GM21526 (cell line): ENCODE measurements at regions not wholly inside any gene's neighbourhood (a gene's known extent, or its start where the extent isn't known, plus 50 kb on each side); places are given as distances from the start of the nearest gene placed in this dataset.

Experiments used
- ATAC-seq: cut with Tn5 transposase; IDR thresholded peaks from one replicate; pipeline ENCODE4 v1.9.1; 2021; ENCODE audit warnings: moderate library complexity; ENCODE audit not compliant: unreplicated experiment, low FRiP score

DNA sequence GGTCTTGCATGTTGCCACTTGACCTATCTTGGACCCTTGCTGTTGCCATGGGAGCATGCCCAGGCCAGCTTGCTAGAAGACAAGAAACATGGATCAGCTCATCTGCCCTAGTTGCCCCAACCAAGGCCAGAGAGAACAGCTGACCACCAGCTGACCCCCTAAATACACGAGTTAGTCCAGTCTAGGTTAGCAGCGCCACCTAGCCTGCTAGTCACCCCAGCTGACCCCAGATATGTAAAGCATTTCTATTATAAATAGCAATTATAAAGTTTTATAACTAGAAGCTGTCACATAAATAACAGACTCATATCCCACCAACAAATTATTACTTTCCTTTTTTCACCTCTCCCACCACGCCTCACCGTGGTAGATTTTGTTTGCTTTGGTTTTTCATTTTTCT lies 387.8 kb downstream of the RASEF start:
- no peak for ATAC-seq

GRCh38 chr9:82675605-82676004 lies 387.3 kb downstream of the RASEF start:
- no peak for ATAC-seq

- ATAC-seq = no peak
Observed at GRCh38 chr9:82677086-82677485, 385.9 kb downstream of the RASEF start.

GRCh38 chr9:82679472-82679871 lies 383.5 kb downstream of the RASEF start:
- no peak for ATAC-seq

DNA sequence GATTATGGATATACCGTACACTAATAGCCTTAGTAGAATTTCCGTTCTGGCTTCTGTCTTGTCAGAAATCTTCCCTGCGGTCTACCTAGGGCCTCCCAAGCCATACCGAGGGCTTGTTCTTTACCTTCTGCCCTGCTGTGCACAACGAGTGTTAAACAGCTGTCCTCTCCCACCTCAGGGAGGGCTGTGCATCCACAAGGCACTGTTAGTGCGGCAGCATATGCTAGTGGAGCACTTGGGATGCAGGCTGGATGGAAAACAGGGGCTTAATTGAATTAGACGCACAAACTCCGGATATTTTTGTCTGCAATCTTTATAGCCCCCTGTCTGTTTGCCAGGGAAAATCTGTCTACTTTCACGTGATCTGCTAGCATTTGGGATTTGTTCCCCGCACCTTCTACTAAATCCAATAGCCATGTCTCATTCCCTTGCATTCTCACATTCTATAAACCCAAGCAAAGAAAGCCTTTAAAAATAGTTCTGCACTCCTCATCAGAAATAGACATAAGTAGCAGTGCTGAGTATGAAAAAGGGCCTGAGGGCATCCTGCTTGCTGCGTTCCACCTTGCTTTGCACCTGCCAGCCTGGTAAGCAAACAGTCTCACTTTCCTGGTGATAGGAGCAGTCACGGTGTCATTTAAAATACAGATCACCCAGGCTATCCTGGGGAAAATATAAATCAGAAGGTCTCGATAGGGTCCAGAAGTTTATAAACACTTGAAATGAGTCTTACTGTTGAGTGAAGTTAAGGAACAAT lies 382.6 kb downstream of the RASEF start:
- no peak for ATAC-seq

- ATAC-seq = no peak
Observed at GRCh38 chr9:82681809-82682208, 381.1 kb downstream of the RASEF start.

GRCh38 chr9:82682431-82682830 lies 380.5 kb downstream of the RASEF start:
- no peak for ATAC-seq

DNA sequence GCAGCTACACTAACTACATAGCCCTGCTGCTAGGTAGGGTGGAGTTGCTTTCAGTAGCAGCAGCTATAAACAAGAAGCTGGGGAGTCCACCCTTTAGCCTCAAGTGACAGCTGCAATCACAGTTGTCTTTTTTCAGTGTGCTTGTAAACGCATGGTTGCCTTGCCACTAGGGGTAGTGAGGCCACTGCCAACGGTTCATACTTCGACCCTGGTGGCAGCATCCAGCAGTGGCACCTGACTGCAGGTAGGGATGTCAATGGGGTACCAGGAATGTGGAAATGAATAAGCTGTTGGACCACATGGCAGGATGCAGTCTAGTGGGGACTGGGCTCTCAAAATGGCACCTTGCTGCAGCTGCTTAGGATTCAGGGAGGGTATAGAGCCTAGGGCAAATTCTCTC lies 367.2 kb downstream of the RASEF start:
- no peak for ATAC-seq

GRCh38 chr9:82706786-82707185 lies 356.2 kb downstream of the RASEF start:
- no peak for ATAC-seq

GRCh38 chr9:82716821-82717220 lies 346.1 kb downstream of the RASEF start:
- no peak for ATAC-seq

DNA sequence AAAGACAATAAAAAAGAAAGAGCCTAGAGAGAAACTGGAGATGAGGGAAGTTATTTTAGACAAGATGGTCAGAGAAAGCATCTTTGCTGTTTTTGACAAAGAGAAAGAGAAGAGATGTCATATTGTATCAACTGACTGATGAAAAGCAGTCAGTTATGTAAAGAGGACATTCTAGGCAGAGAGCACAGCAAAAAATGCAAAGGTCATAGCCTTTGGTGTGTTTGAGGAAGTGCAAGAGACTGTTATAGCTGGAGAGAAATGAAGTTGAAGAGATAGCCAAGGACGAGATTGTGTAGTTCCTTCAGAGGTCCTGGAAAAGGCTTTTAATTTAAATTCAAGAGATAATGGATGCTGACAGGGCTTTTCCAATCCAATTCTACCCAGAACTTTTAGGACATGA lies 342.4 kb downstream of the RASEF start:
- ATAC-seq = no peak

GRCh38 chr9:82721593-82721992 lies 341.3 kb downstream of the RASEF start:
- no peak for ATAC-seq

DNA sequence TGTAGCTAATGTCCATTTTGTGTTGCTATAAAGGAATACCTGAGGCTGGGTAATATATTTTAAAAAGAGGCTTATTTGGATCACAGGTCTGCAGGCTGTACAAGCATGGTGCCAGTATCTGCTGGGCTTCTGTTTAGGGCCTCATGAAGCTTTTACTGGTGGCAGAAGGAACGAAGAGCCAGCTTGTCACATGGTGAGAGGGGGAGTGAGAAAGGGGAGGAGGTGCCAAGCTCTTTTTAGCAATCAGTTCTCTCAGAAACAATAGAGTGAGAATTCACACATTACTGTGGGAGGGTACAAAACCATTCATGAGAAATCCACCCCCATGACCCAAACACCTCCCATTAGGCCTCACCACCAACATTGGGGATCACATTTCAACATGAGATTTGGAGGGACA lies 340.9 kb downstream of the RASEF start:
- ATAC-seq = no peak

- ATAC-seq = no peak
Observed at GRCh38 chr9:82722561-82722960, 340.4 kb downstream of the RASEF start.

DNA sequence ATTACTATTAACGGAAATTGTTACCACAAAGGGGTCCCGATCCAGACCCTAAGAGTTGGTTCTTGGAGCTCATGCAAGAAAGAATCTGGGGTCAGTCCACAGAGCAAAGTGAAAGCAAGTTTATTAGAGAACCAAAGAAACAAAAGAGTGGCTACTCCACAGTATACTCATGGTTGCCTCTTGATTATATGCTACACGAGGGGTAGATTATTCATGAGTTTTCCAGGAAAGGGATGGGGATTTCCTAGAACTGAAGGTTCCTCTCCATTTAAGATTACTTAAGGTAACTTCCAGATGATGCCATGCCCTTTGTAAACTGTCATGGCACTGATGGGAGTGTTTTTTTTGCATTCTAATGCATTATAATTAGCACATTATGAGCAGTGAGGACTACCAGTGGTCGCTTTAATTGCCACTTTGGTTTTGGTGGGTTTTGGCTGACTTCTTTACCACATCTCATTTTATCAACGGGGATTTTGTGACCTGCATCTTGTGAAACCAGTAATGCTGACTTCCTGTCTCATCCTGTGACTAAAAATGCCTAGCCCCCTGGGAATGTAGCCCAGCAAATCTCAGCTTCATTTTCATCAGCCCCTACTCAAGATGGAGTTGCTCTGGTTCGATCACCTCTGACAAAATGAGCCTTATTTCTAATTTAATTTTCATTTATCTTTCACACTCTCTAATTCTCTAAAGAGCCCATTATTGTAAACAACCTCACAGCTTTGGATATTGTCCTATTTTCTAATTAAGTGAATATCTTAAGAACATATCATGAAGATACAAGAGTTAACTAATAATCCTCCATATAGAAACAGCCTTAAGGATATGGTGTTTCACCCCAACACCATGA lies 336.3 kb downstream of the RASEF start:
- no peak for ATAC-seq

DNA sequence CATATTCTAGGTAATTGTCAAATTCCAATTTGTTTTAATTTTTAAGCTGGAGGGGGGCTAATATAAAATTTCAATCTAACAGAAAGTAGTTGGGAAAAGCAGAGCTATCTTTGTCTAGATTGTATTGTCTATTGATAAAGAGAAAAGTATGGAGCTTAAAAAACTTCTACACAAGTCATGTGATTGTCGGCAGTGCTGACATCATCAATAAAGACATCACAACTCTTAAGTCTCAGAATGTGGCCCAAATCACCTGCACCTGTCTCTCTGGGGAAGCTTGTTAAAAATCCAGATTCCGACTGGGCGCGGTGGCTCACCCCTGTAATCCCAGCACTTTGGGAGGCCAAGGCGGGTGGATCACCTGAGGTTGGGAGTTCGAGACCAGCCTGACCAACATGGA lies 333.8 kb downstream of the RASEF start:
- ATAC-seq = no peak

- ATAC-seq = no peak
Observed at GRCh38 chr9:82729991-82730589, 332.9 kb downstream of the RASEF start.

GRCh38 chr9:82732928-82733327 lies 330.0 kb downstream of the RASEF start:
- ATAC-seq = no peak

DNA sequence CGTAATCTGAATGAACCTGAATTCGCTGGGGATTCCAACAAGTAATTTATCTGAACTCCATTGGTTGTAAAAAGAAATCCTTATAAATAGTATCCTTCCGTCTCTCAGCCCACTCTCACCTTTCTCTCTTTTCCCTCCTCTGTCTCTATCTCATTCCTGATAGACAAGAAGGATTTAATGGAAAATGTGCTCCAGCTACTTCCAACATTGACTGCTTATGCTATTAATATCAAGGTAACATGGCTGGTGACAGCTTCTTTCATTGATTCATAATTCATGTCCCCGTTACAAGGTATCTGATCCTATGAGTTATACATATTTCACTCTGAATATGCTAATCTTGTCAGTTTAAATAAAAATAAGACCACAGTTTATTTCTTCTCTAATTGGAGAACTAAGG lies 326.8 kb downstream of the RASEF start:
- ATAC-seq = no peak

GRCh38 chr9:82736701-82737100 lies 326.2 kb downstream of the RASEF start:
- ATAC-seq = no peak

- ATAC-seq = no peak
Observed at GRCh38 chr9:82745919-82746318, 317.0 kb downstream of the RASEF start.
